ENCODE measurements at regions not wholly inside any gene's neighbourhood (a gene's known extent, or its start where the extent isn't known, plus 50 kb on each side); places are given as distances from the start of the nearest gene placed in this dataset.

DNA sequence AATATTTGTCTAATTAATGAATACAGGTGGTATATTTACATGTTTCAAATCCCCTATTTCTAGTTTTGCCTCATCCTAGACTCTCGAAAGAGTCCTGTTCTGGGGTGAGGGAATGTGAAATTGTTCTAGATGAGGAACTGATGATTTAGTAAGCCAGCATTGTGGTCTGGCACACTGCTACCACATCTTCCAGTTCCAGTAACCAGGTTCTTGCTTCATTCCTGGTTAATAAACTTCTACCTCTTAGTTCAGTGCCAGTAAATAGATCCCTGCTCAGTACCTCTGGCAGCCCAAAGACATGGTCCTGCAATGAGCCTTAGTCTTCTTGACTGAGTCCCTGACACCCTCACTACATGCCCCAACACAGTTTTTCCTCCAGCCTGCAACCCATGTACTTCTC is 207.7 kb downstream of the SREK1 start:
- no peak overlapping the region for H3K27ac ChIP-seq
- TF ChIP-seq, protein P1, sequence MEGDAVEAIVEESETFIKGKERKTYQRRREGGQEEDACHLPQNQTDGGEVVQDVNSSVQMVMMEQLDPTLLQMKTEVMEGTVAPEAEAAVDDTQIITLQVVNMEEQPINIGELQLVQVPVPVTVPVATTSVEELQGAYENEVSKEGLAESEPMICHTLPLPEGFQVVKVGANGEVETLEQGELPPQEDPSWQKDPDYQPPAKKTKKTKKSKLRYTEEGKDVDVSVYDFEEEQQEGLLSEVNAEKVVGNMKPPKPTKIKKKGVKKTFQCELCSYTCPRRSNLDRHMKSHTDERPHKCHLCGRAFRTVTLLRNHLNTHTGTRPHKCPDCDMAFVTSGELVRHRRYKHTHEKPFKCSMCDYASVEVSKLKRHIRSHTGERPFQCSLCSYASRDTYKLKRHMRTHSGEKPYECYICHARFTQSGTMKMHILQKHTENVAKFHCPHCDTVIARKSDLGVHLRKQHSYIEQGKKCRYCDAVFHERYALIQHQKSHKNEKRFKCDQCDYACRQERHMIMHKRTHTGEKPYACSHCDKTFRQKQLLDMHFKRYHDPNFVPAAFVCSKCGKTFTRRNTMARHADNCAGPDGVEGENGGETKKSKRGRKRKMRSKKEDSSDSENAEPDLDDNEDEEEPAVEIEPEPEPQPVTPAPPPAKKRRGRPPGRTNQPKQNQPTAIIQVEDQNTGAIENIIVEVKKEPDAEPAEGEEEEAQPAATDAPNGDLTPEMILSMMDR (conservative IDR thresholded peaks at IDR 0.05) = no peak

DNA sequence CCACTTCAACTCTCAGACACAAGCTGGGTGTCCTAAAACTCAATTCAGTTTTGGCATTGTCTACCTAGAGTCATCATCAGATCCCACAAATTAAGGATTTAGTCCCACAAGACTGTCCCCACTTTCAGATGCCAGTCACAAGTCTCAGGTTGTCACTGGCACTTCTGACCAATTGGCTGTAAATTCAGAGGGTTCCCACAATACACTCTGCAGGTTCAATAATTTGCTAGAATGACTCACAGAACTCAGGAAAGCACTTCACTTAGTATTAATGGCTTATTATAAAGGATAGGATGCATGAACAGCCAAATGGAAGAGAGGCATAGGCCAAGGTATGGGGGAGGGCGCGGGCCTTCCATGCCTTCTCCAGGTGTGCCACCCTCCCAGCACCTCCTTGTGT is 209.1 kb downstream of the SREK1 start:
- TF ChIP-seq, protein P1 (conservative IDR thresholded peaks at IDR 0.05) = no peak
- H3K27ac ChIP-seq = no peak overlapping the region

DNA sequence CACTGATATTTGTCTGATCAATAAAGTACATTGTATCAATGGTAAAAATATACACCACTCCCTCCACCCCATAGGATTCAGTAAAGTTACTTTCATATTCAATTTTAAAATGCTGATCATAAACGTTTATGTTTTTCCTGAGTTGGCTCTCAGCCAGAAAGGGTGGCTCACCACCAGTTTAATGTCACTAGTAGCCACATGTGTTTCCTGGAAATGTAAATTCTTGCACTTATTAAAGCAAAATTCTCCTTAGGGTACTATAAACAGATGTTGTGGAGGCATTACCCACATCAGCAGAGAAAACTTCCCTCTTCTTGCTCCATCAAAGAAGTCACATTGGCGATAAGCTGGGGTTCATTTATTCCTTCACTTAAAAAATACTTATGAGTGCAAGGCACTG is 210.3 kb downstream of the SREK1 start:
- no peak overlapping the region for H3K27ac ChIP-seq
- TF ChIP-seq, protein P1 (conservative IDR thresholded peaks at IDR 0.05) = no peak

DNA sequence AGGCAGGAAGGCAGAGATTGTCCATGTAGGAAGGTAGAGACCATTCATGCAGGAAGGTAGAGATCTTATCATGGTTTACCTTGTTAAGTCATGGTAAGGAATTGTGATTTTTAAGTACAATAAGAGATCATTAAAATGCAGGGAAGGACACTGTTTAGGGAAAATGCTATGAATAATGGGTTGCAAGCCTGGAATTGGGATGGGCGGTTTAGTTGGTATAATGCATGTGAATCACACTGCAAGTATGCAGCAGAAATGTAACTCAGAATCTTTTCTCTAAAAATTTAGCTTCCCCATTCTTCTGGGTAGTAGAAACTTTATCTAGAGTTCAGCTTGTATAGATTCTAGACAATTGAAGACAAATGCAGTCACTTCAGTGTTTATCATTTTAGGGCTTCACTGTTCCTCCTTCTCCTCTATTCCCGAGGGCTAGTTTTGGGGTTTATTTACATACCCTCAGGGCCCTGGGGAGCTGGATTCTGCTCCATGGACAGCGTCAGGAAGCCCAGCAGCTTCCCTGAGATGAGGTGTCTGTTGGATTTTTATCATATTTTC is 212.0 kb downstream of the SREK1 start:
- TF ChIP-seq, protein P1 (conservative IDR thresholded peaks at IDR 0.05) = no peak
- no peak overlapping the region for H3K27ac ChIP-seq

DNA sequence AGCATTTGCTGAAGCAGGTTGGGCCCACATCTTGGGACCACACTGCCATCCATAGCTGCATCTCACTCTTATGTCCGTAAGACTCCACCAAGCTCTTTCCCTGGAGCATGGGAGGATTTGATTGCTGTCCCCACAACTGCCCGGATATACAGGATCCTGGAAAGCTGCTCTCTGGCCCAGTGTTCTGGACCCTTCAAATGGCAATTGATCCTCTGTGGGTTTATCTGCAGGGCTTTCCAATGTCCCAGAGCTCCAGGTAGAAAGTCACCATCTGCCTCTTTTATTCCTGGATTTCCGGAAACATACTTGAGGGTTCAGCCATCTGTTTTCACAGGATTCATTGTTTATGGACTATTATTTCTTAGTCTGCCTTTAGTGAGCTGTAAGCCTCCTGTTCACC is 214.6 kb downstream of the SREK1 start:
- TF ChIP-seq, protein P1 (conservative IDR thresholded peaks at IDR 0.05) = no peak
- H3K27ac ChIP-seq = no peak overlapping the region

DNA sequence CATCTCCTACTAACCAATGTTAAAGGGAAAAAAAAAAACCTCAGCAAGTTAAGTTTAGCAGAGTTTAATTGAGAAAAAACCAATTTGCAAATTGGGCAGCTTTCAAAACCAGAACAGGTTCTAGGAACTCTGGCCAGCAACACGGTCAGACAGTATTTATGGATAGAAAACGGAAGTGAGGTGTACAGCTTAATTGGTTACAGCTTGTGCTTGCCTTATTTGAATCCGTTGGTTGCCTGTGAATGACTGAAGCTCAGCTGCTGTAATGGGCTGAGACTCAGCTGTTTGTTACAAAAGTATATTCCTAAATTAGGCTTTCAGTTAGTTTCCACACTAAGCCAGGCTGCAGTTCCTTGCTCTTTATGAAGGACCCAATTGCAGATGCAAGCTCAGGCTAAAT is 217.0 kb downstream of the SREK1 start:
- TF ChIP-seq, protein P1 (conservative IDR thresholded peaks at IDR 0.05) = no peak

DNA sequence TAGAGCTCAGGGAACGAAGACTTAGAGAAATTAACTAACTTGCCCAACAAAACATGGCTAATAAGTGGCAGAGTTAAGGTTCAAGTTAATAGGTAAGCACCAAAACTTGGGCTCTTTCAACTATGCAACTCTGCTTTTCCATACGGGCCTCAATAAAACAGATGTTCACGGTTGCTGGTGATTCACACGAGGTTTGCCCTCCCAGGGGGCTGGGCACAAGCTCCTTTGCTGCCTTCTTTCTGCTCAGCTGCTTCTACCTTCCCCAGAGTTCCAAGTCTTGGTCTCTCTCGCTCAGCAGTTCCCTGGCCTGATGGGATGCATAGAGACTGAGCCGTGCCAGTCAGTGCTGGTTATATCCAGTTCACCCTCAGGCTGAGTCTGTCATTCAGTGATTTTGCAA is 217.9 kb downstream of the SREK1 start:
- peak overlapping the region; percentile 77 for H3K27ac ChIP-seq
- TF ChIP-seq, protein P1 (conservative IDR thresholded peaks at IDR 0.05) = no peak

More for the DNA sequence above, 217.0 kb downstream of the SREK1 start:
- H3K27ac ChIP-seq = peak overlapping the region; percentile 77

All from VCaP (cell line).